ENCODE measurements at regions not wholly inside any gene's neighbourhood (a gene's known extent, or its start where the extent isn't known, plus 50 kb on each side); places are given as distances from the start of the nearest gene placed in this dataset.
"Not testable (repeated sequence)": the region's sequence is repeated elsewhere in the genome, so short reads cannot be mapped to it uniquely, and the experiment has no call there.

GRCh38 chr20:19027971-19028370, 184.5 kb upstream of the SLC24A3 start:
- no peak for DNase-seq

- DNase-seq, result no peak
Measured at GRCh38 chr20:19041787-19042186, 170.7 kb upstream of the SLC24A3 start.

GRCh38 chr20:19045371-19045770, 167.1 kb upstream of the SLC24A3 start:
- no peak for DNase-seq

GRCh38 chr20:19047040-19047950, 165.1 kb upstream of the SLC24A3 start:
- no peak for DNase-seq

- no peak for DNase-seq
Measured at GRCh38 chr20:19047951-19048296, 164.5 kb upstream of the SLC24A3 start.

GRCh38 chr20:19048995-19049501, 163.4 kb upstream of the SLC24A3 start:
- DNase-seq, result no peak

- no peak for DNase-seq
Measured at GRCh38 chr20:19049514-19049913, 162.9 kb upstream of the SLC24A3 start.

- DNase-seq, result peak; percentile 17
Measured at GRCh38 chr20:19056909-19057308, 155.5 kb upstream of the SLC24A3 start.

GRCh38 chr20:19064788-19065187, 147.7 kb upstream of the SLC24A3 start:
- not testable (repeated sequence) for DNase-seq

- DNase-seq, result no peak
Measured at GRCh38 chr20:19067986-19068385, 144.5 kb upstream of the SLC24A3 start.

- no peak for DNase-seq
Measured at GRCh38 chr20:19070026-19070425, 142.4 kb upstream of the SLC24A3 start.

GRCh38 chr20:19070681-19071445, 141.6 kb upstream of the SLC24A3 start:
- no peak for DNase-seq

GRCh38 chr20:19071446-19071725, 141.1 kb upstream of the SLC24A3 start:
- no peak for DNase-seq

- no peak for DNase-seq
Measured at GRCh38 chr20:19071902-19072498, 140.4 kb upstream of the SLC24A3 start.

- DNase-seq, result no peak
Measured at GRCh38 chr20:19072988-19073387, 139.5 kb upstream of the SLC24A3 start.

GRCh38 chr20:19073584-19074218, 138.7 kb upstream of the SLC24A3 start:
- DNase-seq, result no peak

- no peak for DNase-seq
Measured at GRCh38 chr20:19074356-19074755, 138.1 kb upstream of the SLC24A3 start.

- DNase-seq, result peak; percentile 2
Measured at GRCh38 chr20:19074828-19075516, 137.5 kb upstream of the SLC24A3 start.

- no peak for DNase-seq
Measured at GRCh38 chr20:19077370-19078220, 134.8 kb upstream of the SLC24A3 start.

- no peak for DNase-seq
Measured at GRCh38 chr20:19078448-19079373, 133.7 kb upstream of the SLC24A3 start.

All from activated CD4-positive, alpha-beta T cell treated with anti-CD3 and anti-CD28 coated beads, Interleukin-2, Interleukin-6, amounts not matched to agents 100 ng/mL and 50 ng/mL, durations not matched to agents 16 hours and 8 hours (primary cell).